ENCODE measurements at regions not wholly inside any gene's neighbourhood (a gene's known extent, or its start where the extent isn't known, plus 50 kb on each side); places are given as distances from the start of the nearest gene placed in this dataset.
"Not testable (repeated sequence)": the region's sequence is repeated elsewhere in the genome, so short reads cannot be mapped to it uniquely, and the experiment has no call there.

- no peak for DNase-seq (ENCODE audit: low spot score)
These were observed 944.3 kb downstream of the SOCS6 start for GRCh38 chr18:71233177-71233576.

- DNase-seq (ENCODE audit: low spot score): no peak
These were observed 934.6 kb downstream of the SOCS6 start for GRCh38 chr18:71223486-71223885.

- DNase-seq (ENCODE audit: low spot score): no peak
These were observed 932.6 kb downstream of the SOCS6 start for GRCh38 chr18:71221405-71221804.

- DNase-seq (ENCODE audit: low spot score): not testable (repeated sequence)
These were observed 923.9 kb downstream of the SOCS6 start for GRCh38 chr18:71212739-71213138.

DNA sequence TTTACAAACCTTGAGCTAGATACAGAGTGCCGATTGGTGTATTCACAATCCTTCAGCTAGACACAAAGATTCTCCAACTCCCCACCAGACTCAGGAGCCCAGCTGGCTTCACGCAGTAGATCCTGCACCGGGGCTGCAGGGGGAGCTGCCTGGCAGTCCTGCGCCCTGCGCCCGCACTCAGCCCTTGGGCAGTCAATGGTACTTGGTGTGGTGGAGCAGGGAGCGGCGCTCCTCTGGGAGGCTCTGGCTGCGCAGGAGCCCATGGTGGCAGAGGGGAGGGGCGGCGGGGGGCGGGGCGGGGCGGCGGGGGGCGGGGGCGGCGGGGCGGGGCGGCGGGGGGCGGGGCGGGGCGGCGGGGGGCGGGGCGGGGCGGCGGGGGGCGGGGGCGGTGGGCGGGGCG is 923.4 kb downstream of the SOCS6 start:
- DNase-seq (ENCODE audit: low spot score): no peak

- no peak for DNase-seq (ENCODE audit: low spot score)
These were observed 921.1 kb downstream of the SOCS6 start for GRCh38 chr18:71209944-71210343.

DNA sequence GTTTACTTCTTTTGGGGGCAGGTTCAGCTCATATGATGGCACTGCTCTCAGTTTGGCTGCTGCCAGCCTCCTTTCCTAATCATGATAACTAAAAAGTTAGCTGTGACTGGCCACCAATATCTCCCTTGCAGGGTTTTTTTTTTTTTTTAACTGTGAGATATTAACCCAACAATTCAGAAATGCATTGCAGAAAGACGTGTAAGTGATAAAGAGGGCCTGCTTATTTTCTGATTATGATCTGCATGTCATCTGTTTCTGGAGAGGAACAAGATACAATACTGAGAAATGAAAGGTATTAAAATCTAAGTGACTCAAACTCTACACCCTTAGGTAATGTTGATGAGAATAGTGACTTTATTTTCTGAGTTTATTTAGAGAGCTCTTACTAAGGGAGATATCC is 905.6 kb downstream of the SOCS6 start:
- DNase-seq (ENCODE audit: low spot score): no peak

GRCh38 chr18:71189581-71189980 is 900.7 kb downstream of the SOCS6 start:
- DNase-seq (ENCODE audit: low spot score): no peak

DNA sequence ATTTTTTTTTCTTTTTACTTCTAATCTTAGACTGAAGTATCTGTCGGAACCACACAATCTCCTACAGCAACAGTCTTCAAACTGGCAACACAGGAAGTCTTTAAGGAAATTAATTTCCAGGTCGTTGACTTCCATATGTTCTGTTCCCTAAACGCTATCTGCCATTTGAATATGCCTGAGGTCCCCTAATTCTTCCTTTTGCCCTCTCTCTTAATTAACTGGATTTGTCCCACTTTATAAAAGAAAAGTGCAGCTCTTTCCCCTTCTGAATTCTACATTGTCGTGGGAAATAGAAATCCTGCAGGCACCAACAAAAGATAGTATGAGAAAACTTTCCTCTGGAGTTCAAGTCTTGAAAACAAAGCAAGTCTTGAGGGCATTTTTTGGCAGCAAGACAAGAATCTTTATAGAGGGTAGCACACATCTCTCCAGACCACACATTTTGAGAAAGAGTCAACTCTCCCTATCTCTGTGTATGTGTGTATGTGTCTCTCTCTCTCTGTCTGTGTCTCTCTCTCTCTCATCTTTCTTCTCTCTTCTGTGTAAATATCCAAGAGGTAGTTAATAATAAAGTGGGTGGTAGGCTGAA is 879.8 kb downstream of the SOCS6 start:
- DNase-seq (ENCODE audit: low spot score): no peak

DNA sequence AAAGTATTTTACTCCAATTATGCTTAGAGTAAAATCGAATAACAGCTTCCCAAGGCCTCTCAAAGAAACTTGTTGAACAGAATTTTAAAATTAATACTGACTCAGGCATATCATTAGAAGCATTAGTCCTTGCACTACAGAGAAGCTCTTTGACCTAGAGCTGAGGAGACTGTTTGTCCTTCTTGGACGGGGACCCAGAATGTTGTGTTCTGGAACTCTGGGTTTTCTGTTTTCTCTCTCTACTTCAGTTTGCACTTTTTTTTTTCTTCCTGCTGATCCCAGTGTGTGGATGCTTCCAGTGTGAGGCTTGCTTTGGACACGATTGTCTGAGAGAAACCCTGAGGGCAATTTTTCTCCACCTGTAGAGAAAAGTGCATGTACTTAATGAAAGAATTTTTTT is 847.6 kb downstream of the SOCS6 start:
- DNase-seq (ENCODE audit: low spot score): no peak

GRCh38 chr18:71134122-71134521 is 845.3 kb downstream of the SOCS6 start:
- DNase-seq (ENCODE audit: low spot score): no peak

DNA sequence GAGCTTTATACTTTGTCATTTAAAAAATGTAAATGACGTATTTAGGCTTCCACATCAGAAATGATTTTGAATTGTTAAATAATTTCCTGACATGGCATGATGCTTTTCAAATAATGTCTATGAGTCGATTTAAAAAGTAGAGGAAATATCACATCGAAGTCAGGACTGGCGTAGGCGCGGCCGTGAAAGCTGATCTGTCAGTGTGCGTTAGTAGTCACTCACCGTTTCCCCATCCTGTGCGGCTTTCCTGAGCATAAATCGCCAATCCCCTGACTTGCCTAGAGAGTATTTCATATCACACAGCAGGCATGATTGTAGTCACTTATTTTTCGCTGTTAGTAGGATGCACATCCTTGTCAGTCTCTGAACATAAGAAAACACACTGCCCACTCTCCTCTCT is 843.1 kb downstream of the SOCS6 start:
- DNase-seq (ENCODE audit: low spot score): no peak

DNA sequence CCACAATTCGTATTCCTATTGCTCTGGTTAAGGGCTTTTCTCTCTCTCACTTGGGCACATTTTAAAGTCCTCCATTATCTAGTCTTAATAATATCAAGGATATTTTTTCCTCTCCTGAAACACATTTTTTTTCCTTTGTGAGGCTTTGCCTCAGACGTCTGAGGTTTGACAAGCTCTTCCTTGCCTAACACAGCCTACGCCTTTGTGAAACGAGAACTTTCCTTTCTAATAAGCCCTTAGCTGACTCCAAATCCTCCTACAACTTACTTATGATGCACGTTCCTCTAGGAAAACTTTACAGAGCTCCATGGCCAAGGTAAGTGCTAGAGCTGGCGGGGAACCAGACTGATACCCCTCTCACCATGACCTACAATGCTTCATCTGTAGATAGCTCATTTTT is 841.5 kb downstream of the SOCS6 start:
- no peak for DNase-seq (ENCODE audit: low spot score)

DNA sequence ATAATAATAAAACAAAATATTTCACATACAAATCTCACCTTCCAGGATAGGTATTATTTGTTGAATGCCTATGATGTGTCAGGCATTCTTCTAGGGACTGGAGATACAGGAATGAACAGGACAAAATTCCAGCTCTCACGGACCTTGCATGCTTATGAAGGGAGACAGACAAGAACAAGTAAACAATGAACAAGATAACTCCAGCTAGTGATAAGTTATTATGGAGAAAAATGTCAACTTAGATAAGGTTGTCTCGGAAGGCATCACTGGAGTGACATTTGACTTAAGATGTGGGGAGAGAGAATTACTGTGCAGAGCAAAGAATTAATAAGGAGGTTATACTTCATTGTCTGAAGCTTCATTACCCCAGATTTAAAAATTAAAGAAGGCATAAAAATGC is 836.7 kb downstream of the SOCS6 start:
- no peak for DNase-seq (ENCODE audit: low spot score)

DNA sequence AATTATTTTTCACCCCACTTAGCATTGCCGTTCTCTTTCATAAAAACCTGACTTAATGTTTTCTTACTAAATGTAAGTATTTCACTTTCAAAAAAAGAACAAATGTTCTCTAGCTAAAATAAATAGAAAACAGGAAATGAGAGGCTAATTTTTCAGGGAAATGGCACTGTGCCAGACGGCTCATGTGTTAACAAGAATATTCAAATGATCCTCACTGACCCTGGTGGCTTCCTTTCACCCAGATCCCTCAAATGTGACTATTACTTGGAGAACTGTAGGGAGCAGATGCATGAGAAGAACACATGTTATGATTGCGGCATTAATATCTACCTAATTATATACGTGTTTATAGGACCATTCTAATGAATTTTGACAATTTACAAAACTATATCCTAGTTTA is 827.7 kb downstream of the SOCS6 start:
- DNase-seq (ENCODE audit: low spot score): no peak

GRCh38 chr18:71115261-71115660 is 826.4 kb downstream of the SOCS6 start:
- no peak for DNase-seq (ENCODE audit: low spot score)

GRCh38 chr18:71114550-71115210 is 825.8 kb downstream of the SOCS6 start:
- DNase-seq (ENCODE audit: low spot score): no peak

DNA sequence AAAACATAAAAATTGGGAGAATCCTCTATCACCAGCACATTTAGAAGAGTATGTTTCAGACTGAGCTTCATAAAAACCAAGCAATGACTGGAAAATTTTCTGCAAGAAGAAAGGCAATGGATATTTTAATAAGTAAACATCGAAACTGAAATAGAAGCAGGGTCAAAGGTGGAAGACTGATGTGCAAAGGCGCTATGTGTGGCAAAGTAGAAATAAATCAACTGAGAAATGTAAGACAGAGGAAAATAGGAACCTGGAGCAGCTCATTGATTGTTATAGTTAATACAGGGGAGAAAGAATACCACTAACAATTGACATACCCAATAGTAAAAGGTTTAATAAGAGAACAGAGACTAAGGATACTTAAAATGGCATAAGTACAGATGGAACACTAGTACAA is 818.4 kb downstream of the SOCS6 start:
- DNase-seq (ENCODE audit: low spot score): no peak

DNA sequence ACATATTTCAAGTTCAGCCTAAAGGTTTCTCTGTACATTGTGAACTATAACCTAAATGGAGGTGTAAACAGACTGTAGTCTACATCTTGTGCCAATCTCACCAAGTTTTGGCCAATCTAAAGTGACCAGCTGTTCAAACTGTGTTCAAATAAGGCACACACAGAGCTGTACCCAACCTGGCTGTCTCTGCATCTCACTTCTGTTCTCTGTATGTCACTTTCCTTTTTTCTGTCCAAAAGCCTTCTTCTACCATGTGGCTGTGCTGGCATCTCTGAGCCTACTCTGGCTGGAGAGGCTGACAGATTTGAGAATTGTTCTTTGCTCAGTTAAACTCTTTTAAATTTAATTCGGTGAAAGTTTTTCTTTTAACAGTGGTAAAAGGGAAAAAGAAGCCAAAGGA is 817.9 kb downstream of the SOCS6 start:
- DNase-seq (ENCODE audit: low spot score): no peak

DNA sequence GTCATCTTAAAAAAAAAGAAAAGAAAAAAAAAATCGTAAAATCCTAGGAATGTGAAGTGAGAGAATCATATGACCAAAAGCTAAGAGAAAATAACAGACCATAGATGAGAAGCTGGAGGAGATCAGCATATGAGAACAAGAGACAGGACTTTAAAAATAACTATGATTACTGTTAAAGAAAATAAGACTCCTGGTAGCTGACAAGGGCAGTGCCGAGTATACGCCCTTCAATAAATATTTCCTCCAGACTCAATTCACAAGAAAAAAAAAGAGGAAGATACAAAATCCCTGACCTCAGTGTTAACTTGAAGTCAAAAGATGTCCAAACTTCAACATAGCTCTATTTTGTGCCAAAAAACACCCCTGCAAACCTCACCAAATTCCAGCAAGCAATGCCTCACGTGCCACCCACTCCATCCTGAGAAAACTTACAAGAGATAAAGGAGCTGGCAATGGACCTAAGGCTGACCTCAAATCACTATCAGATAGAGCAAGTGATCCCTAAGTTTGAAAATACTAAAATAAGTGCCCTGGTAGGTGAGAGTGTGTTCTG is 817.2 kb downstream of the SOCS6 start:
- DNase-seq (ENCODE audit: low spot score): no peak

GRCh38 chr18:71105078-71105819 is 816.4 kb downstream of the SOCS6 start:
- DNase-seq (ENCODE audit: low spot score): no peak

- DNase-seq (ENCODE audit: low spot score): no peak
These were observed 790.8 kb downstream of the SOCS6 start for GRCh38 chr18:71079606-71080005.

DNA sequence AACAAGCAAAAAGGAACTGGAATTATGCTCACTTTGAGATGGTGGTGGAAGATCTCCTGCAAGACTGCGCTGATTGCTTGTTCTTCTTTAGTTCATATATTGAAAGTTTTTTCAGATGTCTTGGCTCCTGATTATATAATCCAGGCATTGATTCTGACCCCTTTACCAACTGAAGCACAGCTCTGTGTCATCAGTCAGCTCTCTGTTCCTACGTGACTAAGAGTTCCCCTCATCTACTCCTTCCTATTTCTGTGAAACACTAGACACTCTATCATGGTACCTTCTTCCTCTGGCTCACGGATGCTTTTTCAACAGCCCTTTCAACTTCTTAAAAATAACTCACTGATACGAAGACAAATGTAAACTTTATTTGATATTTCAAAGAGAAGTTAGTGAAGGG is 788.6 kb downstream of the SOCS6 start:
- DNase-seq (ENCODE audit: low spot score): no peak

Measured in kidney tubule cell (primary cell).